Heart left ventricle (tissue), 16 donors: ENCODE measurements at regions not wholly inside any gene's neighbourhood (a gene's known extent, or its start where the extent isn't known, plus 50 kb on each side); places are given as distances from the start of the nearest gene placed in this dataset.
A peak's percentile ranks its signal among the peaks of the same experiment; 100 is the strongest.

Experiments
- ATAC-seq, 4 donors: fragments of 200-7000 bp; cut with Tn5 transposase; one replicate each; pipeline ENCODE4 v1.9.1; 2020 to 2022; ENCODE audit warnings: moderate library complexity in 4 of 4, mild to moderate bottlenecking in 3 of 4, moderate number of reproducible peaks in 1 of 4
- DNase-seq, 5 donors: peaks; one replicate each; pipeline ENCODE4 v3.0.0-alpha.2; 2020
- H3K27ac ChIP-seq, 12 donors: fragments of 200-600 bp; sonication (generic) in 4 of 12; one replicate each; pipeline versions ENCODE4 v1.5.0 to v1.8.0; 2016 to 2022; ENCODE audit warnings: mild to moderate bottlenecking in 2 of 12
- H3K27me3 ChIP-seq, 9 donors: fragments of 200-600 bp; sonication (generic) in 2 of 9; one replicate each; pipeline versions ENCODE4 v1.5.1 to v1.8.0; 2016 to 2022; ENCODE audit warnings: mild to moderate bottlenecking in 3 of 9
- H3K36me3 ChIP-seq, 9 donors: fragments of 200-600 bp; sonication (generic) in 2 of 9; one replicate each; pipeline versions ENCODE4 v1.5.0 to v1.8.0; 2018 to 2022; ENCODE audit warnings: mild to moderate bottlenecking in 2 of 9
- H3K4me1 ChIP-seq, 12 donors: fragments of 200-600 bp; sonication (generic) in 4 of 12; one replicate each; pipeline versions ENCODE4 v1.5.0 to v1.8.0; 2016 to 2022; ENCODE audit warnings: mild to moderate bottlenecking in 3 of 12
- H3K4me3 ChIP-seq, 12 donors: fragments of 200-600 bp; sonication (generic) in 4 of 12; one replicate each; pipeline versions ENCODE4 v1.5.0 to v1.8.0; 2017 to 2022; ENCODE audit warnings: mild to moderate bottlenecking in 9 of 12, moderate library complexity in 4 of 12
- H3K9me3 ChIP-seq, 12 donors: fragments of 200-600 bp; sonication (generic) in 4 of 12; one replicate each; pipeline versions ENCODE4 v1.5.0 to v1.8.0; 2016 to 2022; ENCODE audit warnings: mild to moderate bottlenecking in 1 of 12
- CTCF ChIP-seq, 12 donors: fragments of 200-600 bp; sonication (generic) in 4 of 12; IDR thresholded peaks; one replicate each; pipeline versions ENCODE4 v1.5.0 to v1.8.0; 2018 to 2022; ENCODE audit warnings: antibody characterized with exemption in 12 of 12, mild to moderate bottlenecking in 5 of 12
- POLR2A ChIP-seq, 2 donors: fragments of 450-650 bp; IDR thresholded peaks; one replicate each; pipeline ENCODE4 v1.6.1; 2017; ENCODE audit warnings: antibody characterized with exemption in 2 of 2, mild to moderate bottlenecking in 2 of 2, moderate library complexity in 2 of 2
- WGBS, 4 donors: extraction: QIAGEN DNeasy Blood & Tissue Kit in 2 of 4; methylation state at CpG; one replicate each; pipeline versions ENCODE4 v1.1.5 to v1.1.7; 2013 to 2018; 5-methylcytosine and 5-hydroxymethylcytosine counted together
- intact Hi-C, 10 donors: fragments of 100-400 bp; cut with DNase I; formaldehyde crosslinking; loops; one replicate each; pipeline versions ENCODE4 v1.11.1 to v1.14.2; 2022
- donor health status: ischemic (EF 13 %, LVEDD 7.1; RV severe dilation, severe dysfunction).
- donor health status: healthy with polysubstance abuse.
- donor health status: DM: no; HTN: yes; CAD: no.
- donor health status: DM: no; HTN: no; CAD: no.
- donor health status: ischemic (EF 25% LVEDD 6.9; RV normal size, moderate dysfunction).
- donor health status: ischemic (EF 25% LVEDD 5.7; RV mildly dilated, moderate dysfunction).
- donor health status: healthy.
- donor health status: DM: yes; HTN: yes; CAD: no.
- donor health status: ischemic (EF 35%, LVEDD 5.7; RV mildly dilated, moderate dysfunction).
- donor health status: nonischemic (EF 11% LVEDD 7.7; RV severe dilation, severe dysfunction).
- donor health status: DM: yes; HTN: yes; CAD: no.
- donor health status: PGD.
- donor health status: ischemic (EF 29% LVEDD 5.4; RV normal size, mild dysfunction).
- donor health status: nonischemic (EF 23%, LVEDD 6.1; RV moderate dilation, normal function).

GRCh38 chr1:198880397-198880796 lies 241.6 kb downstream of the PTPRC start:
- Histone ChIP-seq H3K9me3 (no peaks in the 10 kb centered on the region), H3K4me3 (no peak overlapping the region), H3K27me3 (no peaks in the 10 kb centered on the region), H3K4me1 (peaks cover 0 to 21% (median 0%) of the 10 kb centered on the region in 12 donors), H3K36me3 (peaks cover 0 to 5% (median 0%) of the 10 kb centered on the region in 9 donors), H3K27ac (no peak overlapping the region)
- TF ChIP-seq POLR2A (IDR thresholded peaks at IDR 0.05) (no peak), CTCF (IDR thresholded peaks at IDR 0.05) (no peak)
- ATAC-seq, result no peak
- no peak for DNase-seq
- intact Hi-C loops, result no loop called here
- whole genome bisulfite sequencing, 4 donors, result 97 to 100% (median 100%) methylated on average over 2 of the region's 2 CpGs

GRCh38 chr1:198880818-198881597 lies 242.2 kb downstream of the PTPRC start:
- no peak for DNase-seq
- H3K9me3 ChIP-seq, result no peaks in the 10 kb centered on the region
- 89 to 95% (median 94%) methylated on average over 4 of the region's 4 CpGs for WGBS, 4 donors

GRCh38 chr1:198883184-198883583 lies 244.3 kb downstream of the PTPRC start:
- no peaks in the 10 kb centered on the region for H3K9me3 ChIP-seq
- peaks cover 0 to 21% (median 0%) of the 10 kb centered on the region in 12 donors for H3K4me1 ChIP-seq
- DNase-seq (no peak), ATAC-seq (no peak)
- no peak overlapping the region for H3K4me3 ChIP-seq
- H3K27ac ChIP-seq, result no peak overlapping the region
- intact Hi-C loops, result no loop called here
- H3K36me3 ChIP-seq, result no peaks in the 10 kb centered on the region
- no peak for TF ChIP-seq CTCF (IDR thresholded peaks at IDR 0.05)
- H3K27me3 ChIP-seq, result no peaks in the 10 kb centered on the region

More at GRCh38 chr1:198880818-198881597, 242.2 kb downstream of the PTPRC start:
- Histone ChIP-seq H3K36me3 (peaks cover 0 to 5% (median 0%) of the 10 kb centered on the region in 9 donors), H3K4me1 (peaks cover 0 to 21% (median 0%) of the 10 kb centered on the region in 12 donors), H3K4me3 (no peak overlapping the region), H3K27ac (peak overlapping the region in 1 of 12 donors; percentile 22), H3K27me3 (no peaks in the 10 kb centered on the region)
- ATAC-seq, result peak in 2 of 4 donors; percentile 80 to 85
- TF ChIP-seq POLR2A (IDR thresholded peaks at IDR 0.05) (no peak), CTCF (IDR thresholded peaks at IDR 0.05) (no peak)
- intact Hi-C loops, result no loop called here

- intact Hi-C loops, result no loop called here
These were observed 249.0 kb downstream of the PTPRC start for GRCh38 chr1:198887866-198888265.

More at GRCh38 chr1:198887866-198888265, 249.0 kb downstream of the PTPRC start:
- H3K27me3 ChIP-seq, result no peaks in the 10 kb centered on the region
- no peak for ATAC-seq
- WGBS, 4 donors, result 71 to 87% (median 79%) methylated on average over 4 of the region's 4 CpGs
- H3K27ac ChIP-seq, result no peak overlapping the region
- no peaks in the 10 kb centered on the region for H3K9me3 ChIP-seq
- no peak for TF ChIP-seq POLR2A (IDR thresholded peaks at IDR 0.05)
- TF ChIP-seq CTCF (IDR thresholded peaks at IDR 0.05), result no peak
- H3K4me3 ChIP-seq, result no peak overlapping the region
- peaks cover 0 to 33% (median 12%) of the 10 kb centered on the region in 12 donors for H3K4me1 ChIP-seq
- no peaks in the 10 kb centered on the region for H3K36me3 ChIP-seq
- DNase-seq, result no peak
